DND-41 (cell line): ENCODE measurements at regions not wholly inside any gene's neighbourhood (a gene's known extent, or its start where the extent isn't known, plus 50 kb on each side); places are given as distances from the start of the nearest gene placed in this dataset.

ENCODE experiments used
- EZH2 ChIP-seq: IDR thresholded peaks from 3 replicates; pipeline ENCODE4 v1.6.1; 2012; ENCODE audit warnings: borderline replicate concordance, low read depth, mild to moderate bottlenecking, moderate library complexity, low read length, inconsistent platforms; ENCODE audit not compliant: severe bottlenecking
- TF ChIP-seq, protein P1 (sequence below): IDR thresholded peaks from 2 replicates; pipeline ENCODE4 v1.5.1; 2012; ENCODE audit warnings: borderline replicate concordance, low read length, moderate library complexity, mild to moderate bottlenecking; ENCODE audit not compliant: poor library complexity, severe bottlenecking; ENCODE audit errors: extremely low read depth

DNA sequence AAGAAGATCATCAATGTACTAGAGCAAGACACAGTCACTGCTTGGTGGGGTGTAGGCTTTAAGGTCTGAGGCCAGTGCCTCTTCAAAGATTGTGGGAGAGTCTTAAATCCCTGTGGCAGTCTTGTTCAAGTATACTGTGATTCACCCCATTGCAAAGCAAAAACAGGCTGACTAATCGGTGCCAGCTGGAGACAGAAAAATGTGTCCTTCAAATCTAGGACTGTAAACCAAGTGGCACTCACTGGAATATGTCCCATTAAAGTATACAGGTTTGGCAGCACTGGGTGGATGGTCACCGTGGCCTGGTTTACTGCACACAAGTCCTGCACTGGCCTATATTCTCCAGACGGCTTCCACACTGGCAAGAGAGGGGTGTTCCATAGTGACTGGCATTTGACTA, 1315.3 kb downstream of the TMEM121 start:
- TF ChIP-seq, protein P1, sequence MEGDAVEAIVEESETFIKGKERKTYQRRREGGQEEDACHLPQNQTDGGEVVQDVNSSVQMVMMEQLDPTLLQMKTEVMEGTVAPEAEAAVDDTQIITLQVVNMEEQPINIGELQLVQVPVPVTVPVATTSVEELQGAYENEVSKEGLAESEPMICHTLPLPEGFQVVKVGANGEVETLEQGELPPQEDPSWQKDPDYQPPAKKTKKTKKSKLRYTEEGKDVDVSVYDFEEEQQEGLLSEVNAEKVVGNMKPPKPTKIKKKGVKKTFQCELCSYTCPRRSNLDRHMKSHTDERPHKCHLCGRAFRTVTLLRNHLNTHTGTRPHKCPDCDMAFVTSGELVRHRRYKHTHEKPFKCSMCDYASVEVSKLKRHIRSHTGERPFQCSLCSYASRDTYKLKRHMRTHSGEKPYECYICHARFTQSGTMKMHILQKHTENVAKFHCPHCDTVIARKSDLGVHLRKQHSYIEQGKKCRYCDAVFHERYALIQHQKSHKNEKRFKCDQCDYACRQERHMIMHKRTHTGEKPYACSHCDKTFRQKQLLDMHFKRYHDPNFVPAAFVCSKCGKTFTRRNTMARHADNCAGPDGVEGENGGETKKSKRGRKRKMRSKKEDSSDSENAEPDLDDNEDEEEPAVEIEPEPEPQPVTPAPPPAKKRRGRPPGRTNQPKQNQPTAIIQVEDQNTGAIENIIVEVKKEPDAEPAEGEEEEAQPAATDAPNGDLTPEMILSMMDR = no peak
- no peak for TF ChIP-seq EZH2
